Astrocyte of the cerebellum (primary cell): ENCODE measurements at regions not wholly inside any gene's neighbourhood (a gene's known extent, or its start where the extent isn't known, plus 50 kb on each side); places are given as distances from the start of the nearest gene placed in this dataset.
"Not testable (repeated sequence)": the region's sequence is repeated elsewhere in the genome, so short reads cannot be mapped to it uniquely, and the experiment has no call there.

ENCODE experiments used
- DNase-seq: peaks from one replicate; pipeline ENCODE4 v3.0.0-alpha.2; 2011; ENCODE audit warnings: low read depth
- H3K4me3 ChIP-seq: 2 replicates; pipeline ENCODE4 v1.5.1; 2011; ENCODE audit warnings: mild to moderate bottlenecking, low read depth, low read length, moderate library complexity
- in situ Hi-C: cut with HindIII; loops from 2 replicates; pipeline ENCODE4 v1.10.0; 2017; ENCODE audit warnings: low sequenced_read_pairs
- TF ChIP-seq, protein P1 (sequence below): IDR thresholded peaks from 2 replicates; pipeline ENCODE4 v1.5.1; 2012; ENCODE audit warnings: low read length, low read depth, moderate library complexity, mild to moderate bottlenecking; ENCODE audit errors: missing control alignments

DNA sequence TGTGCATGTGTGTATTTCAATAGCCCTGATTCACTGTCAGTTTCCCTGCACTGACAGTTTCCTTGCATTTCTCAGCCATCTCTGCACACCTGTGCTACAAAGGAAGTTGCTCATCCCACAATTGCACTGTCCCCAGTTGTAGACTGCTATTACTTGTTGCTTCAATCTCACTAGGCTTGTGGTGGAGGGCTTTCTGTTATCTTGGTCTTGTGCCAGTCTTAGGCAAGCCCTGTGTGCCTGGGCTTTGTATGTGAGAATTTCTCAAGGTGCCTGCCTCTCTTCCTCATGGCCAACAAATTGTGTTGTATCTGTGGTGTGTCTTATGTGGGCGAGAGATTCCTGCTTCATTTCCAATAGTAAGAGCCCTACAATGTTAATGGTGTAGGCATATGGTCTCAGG is 467.4 kb downstream of the GRIA2 start:
- in situ Hi-C loops = no loop called here
- TF ChIP-seq, protein P1, sequence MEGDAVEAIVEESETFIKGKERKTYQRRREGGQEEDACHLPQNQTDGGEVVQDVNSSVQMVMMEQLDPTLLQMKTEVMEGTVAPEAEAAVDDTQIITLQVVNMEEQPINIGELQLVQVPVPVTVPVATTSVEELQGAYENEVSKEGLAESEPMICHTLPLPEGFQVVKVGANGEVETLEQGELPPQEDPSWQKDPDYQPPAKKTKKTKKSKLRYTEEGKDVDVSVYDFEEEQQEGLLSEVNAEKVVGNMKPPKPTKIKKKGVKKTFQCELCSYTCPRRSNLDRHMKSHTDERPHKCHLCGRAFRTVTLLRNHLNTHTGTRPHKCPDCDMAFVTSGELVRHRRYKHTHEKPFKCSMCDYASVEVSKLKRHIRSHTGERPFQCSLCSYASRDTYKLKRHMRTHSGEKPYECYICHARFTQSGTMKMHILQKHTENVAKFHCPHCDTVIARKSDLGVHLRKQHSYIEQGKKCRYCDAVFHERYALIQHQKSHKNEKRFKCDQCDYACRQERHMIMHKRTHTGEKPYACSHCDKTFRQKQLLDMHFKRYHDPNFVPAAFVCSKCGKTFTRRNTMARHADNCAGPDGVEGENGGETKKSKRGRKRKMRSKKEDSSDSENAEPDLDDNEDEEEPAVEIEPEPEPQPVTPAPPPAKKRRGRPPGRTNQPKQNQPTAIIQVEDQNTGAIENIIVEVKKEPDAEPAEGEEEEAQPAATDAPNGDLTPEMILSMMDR = no peak
- DNase-seq = no peak
- H3K4me3 ChIP-seq = no peak overlapping the region

DNA sequence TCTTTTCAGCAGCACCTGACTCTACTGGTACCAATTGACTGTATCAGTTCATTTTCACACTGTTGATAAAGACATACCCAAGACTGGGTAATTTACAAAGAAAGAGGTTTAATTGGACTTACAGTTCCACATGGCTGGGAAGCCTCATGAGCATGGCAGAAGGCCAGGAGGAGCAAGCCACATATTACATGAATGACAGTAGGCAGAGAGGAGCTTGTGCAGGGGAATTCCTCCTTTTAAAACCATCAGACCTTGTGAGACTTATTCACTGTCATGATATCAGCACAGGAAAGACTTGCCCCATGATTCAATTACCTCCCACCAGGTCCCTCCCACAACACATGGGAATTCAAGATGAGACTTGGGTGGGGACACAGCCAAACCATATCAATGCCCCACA is 458.8 kb downstream of the GRIA2 start:
- H3K4me3 ChIP-seq, DNase-seq, in situ Hi-C loops: not testable (repeated sequence)

DNA sequence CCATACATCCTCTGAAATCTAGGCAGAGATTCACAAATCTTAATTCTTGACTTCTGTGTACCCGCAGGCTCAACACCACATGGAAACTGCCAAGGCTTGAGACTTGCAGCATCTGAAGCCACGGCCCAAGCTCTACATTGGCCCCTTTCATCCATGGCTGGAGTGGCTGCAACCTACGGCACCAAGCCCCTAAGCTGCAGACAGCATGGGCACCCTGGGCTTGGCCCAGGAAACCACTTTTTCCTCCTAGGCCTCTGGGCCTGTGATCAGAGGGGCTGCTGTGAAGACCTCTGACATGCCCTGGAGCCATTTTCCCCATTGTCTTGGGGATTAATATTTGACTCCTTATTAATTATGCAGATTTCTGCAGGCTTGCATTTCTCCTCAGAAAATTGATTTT is 457.9 kb downstream of the GRIA2 start:
- TF ChIP-seq, protein P1 = no peak
- in situ Hi-C loops = no loop called here
- H3K4me3 ChIP-seq = no peak overlapping the region
- no peak for DNase-seq

DNA sequence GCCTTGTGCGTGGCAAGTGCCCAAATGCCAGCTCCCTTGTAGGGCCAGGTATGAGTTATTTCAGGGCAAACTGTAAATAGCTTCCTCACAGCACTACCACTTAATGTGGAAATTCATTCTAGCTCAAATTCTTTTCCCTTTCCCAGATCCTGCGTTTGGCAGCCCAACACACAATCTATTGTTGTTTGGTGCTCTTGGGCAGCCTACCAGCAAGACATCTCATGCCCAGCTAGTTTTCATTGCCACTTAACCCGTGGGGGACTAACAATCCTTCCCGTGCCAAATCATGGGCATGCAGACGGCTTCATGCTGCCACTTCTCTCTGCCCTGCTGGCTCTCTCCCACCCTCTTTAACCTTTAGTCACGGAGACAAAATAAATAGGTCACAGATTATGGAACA is 454.2 kb downstream of the GRIA2 start:
- in situ Hi-C loops = no loop called here
- H3K4me3 ChIP-seq = no peak overlapping the region
- DNase-seq = no peak
- TF ChIP-seq, protein P1 = no peak

DNA sequence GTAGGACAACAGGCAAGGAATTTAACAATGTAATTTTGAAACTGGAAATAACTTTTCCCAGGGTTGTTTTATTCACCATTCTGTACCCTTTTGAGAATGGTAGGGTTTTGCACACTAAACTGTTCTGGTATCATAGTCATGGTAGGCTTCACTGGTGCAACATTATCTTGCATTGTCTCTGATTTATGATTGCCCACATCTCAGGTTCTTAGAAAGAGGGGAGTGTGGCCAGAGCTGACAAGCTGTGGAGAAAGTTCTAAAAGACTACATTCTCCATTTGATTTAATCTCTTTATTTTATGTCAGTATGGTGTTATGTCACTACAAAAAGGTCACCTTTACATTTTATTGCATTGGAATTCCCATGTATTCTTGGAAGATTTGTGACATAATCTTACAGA is 447.3 kb downstream of the GRIA2 start:
- in situ Hi-C loops = no loop called here
- no peak overlapping the region for H3K4me3 ChIP-seq
- no peak for DNase-seq
- TF ChIP-seq, protein P1 = no peak

DNA sequence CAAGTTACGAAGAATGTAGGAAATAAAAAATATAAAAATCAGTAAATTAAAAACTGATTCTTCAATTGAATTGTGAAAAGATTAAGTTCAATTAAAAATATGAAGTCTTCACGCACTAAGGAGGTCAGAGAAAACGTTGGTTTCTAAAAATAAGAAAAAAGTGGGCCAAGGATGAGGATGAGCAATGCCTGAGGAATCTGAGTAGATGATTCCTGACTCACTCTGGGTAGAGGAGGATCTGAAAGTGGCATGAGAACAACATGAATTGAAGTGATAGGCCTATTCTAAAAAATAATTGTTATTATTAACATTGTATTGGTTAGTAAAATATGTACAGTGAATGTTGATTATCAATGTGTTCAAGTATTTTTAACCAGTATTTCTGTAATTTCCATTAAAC is 444.2 kb downstream of the GRIA2 start:
- TF ChIP-seq, protein P1 = no peak
- H3K4me3 ChIP-seq = no peak overlapping the region
- DNase-seq = peak; percentile 23
- in situ Hi-C loops = no loop called here

DNA sequence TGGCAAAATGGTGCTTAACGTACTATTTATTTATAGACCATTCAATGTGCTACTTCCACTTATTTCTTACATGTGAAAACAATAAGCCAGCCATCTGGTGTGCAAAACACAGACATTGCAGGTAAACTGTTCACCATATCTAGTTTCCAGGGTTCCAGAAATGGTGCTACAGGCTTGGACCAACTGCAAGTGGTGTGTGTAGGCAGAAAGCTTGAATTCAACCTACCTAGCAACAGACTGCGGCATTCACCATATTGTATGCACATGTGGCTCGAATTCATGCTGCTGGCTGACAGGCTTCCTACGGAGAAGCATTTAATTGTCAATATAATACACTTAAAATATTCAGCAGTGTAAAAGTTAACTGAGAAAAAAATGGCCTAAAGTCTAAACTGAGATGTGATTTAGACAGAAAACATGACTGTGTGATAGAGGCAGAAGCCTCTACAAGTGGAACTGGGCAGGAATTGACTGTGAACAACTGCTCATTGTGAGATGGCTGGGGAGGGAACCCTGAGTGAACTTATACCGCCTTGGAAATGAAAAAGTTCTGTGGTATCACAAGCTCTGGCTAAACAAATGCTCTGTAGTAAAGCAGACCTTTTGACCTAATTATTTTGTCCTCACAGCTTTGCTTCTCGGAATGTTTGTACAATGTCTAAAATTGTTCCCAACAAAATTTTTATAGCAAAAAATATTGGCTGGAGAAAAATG is 434.7 kb downstream of the GRIA2 start:
- in situ Hi-C loops = no loop called here
- TF ChIP-seq, protein P1 = no peak
- no peak overlapping the region for H3K4me3 ChIP-seq
- DNase-seq = no peak
